Stimulated activated CD8-positive, alpha-beta memory T cell treated with anti-CD3 and anti-CD28 coated beads, Interleukin-15, amount 100 ng/mL, for 4 hours (primary cell): ENCODE measurements at regions not wholly inside any gene's neighbourhood (a gene's known extent, or its start where the extent isn't known, plus 50 kb on each side); places are given as distances from the start of the nearest gene placed in this dataset.
"Not testable (repeated sequence)": the region's sequence is repeated elsewhere in the genome, so short reads cannot be mapped to it uniquely, and the experiment has no call there.

Experiments used
- DNase-seq, 2 donors: peaks; one replicate each; pipeline ENCODE4 v3.0.0-alpha.2; 2020; ENCODE audit warnings: low read depth in 2 of 2

DNA sequence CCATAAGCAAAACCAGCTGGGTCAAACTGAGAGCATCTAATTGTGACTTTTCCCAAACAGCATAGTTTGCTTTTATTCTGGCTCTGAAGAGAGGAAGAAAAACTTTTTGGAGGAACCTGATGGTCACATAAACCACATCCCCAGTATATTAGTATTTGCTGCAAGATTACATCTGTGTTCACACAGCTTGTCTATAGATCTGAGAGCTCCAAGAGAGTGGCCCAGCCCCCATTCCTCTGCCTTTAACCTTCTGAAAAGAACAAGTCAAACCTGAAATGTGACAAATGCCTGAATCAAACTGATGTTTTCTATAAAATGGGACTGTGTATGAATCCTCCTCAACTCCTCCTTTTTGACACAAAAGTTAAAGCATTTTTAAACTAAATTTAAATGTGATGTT, 435.2 kb downstream of the ZNF479 start:
- not testable (repeated sequence) for DNase-seq

- no peak for DNase-seq
Observed at GRCh38 chr7:56686276-56686859, 445.9 kb downstream of the ZNF479 start.

DNA sequence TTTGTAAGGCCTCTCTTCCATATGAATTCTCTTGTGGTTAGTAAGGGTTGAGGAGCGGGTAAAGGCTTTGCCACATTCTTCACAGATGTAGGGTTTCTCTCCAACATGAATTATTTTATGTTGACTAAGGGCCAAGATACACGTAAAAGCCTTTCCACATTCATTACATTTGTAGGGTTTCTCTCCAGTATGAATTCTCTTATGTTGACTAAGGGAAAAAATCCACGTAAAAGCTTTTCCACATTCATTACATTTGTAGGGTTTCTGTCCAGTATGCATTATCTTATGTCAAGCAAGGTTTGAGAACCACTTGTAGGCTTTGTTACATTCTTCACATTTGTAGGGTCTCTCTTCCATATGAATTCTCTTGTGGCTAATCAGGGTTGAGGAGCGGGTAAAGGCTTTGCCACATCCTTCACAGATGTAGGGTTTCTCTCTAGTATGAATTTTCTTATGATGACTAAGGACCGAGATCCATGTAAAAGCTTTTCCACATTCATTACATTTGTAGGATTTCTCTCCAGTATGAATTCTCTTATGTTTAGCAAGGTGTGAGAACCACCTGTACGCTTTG, 493.0 kb downstream of the ZNF479 start:
- DNase-seq = no peak

- DNase-seq = no peak
Observed at GRCh38 chr7:56609852-56610355, 493.7 kb upstream of the NUPR2 start.

- DNase-seq = no peak
Observed at GRCh38 chr7:56605146-56605545, 488.9 kb upstream of the NUPR2 start.

DNA sequence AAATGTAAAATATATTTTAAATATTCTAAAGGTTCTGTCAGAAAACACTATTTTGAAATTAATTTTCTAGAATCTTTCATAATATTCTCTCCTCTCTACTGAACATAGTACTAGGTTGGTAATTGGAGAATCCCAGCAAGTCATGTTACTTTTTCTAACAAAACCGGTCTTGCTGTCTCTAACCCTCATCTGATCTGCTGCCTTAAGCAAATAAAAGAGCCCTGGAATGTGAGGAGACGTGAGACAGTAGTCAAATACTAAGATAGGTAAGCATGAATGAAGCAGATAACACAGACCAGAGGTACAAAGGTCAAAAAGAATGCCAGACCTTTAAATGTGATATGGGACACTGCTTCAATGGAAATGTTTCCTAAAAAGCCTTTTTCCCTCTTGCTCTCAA, 462.4 kb upstream of the NUPR2 start:
- DNase-seq = no peak

DNA sequence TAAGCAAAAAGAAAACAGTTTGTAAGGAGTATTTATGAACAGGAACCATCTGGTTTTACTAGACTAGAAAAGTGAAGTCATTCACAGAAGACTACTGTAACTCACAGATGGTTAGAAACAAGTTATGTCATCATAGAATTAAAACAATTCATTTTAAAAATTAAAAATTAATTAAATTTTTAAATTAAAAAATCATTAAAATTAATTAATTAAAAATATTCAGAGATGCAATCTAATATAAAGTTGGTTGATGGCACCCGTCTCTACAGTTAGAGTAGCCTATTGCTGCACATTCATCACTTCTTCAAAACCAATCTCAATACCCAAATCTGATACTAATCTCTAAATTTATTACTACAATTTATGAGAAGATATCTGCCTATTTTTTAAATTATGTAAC, 454.8 kb upstream of the NUPR2 start:
- no peak for DNase-seq

GRCh38 chr7:56538541-56539429, 422.6 kb upstream of the NUPR2 start:
- DNase-seq = no peak

- DNase-seq = no peak
Observed at GRCh38 chr7:56537952-56538351, 421.7 kb upstream of the NUPR2 start.

GRCh38 chr7:56537477-56537876, 421.3 kb upstream of the NUPR2 start:
- DNase-seq = no peak

- no peak for DNase-seq
Observed at GRCh38 chr7:56495165-56495564, 378.9 kb upstream of the NUPR2 start.

DNA sequence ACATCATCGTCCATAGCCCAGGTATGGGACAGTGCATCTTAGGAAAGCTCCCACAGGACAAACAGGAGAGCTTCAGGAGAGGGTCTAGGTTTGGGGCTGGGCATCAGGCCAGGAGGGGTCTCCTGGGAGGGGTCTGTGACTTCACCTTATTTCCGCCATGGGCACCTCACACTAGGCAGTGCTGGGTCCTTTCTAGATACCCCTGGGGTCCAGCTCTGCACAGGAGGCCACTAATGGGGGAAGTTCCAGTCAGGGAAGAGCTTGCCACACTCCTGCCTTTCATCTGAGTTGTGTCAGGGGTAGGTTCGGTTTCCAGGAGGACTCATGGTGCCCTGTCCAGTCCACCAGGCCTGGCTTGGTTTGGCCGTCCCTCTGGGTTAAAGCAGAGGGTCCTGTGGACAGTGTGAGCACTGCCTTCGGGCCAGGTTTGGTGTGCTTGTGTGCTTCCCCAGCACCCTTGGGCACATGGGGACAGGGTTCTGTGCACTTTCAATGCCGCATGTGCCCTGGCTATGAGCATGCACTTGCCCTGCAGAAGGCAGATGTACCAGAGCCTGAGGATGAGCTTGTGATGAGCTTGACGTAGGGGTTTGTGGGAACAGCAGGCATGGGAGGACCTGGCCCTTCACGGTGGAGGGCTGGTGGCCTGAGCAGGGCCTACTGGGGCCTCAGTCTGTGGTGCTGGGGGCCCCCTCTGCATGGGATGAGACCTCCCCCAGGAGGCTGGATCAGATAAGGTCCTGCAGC, 377.7 kb upstream of the NUPR2 start:
- DNase-seq = no peak

GRCh38 chr7:56493196-56493595, 377.0 kb upstream of the NUPR2 start:
- no peak for DNase-seq

DNA sequence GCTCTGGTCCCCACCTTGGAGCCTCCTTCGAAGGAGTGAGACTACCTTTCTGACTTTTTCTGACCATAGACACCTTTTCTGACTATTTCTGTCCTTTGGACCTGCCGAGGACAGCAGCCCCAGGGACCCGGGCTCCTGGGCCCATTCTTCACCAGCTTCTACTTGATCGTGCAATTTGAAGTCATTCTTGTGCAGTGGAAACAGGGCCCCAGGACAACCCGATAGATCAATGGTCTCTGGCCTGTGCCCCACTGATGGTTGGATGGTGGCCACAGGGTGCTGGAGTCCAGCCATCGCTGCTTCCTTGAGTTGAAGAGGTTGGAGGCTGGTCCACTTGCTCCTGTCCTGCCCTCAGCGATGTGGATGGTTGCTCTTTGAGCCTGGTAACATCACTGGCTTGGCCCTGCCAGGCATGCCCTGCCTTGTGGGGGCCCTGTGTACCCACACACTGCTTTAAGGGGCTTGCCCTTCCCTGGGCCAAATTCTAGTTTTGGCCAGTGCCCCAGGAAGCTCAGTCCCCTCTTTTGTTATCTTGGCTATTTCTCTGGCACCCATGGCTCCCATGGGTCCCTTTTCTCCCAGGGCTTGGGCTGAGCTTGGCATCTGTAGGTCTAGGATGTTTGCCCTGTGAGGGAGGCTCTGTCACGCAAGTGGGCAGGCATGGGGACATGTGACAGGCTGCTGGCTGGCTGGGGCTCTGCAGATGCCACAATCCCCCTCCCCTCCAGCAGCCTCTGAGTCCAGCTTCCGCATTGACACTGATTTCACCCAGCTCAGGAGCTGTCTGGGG, 375.6 kb upstream of the NUPR2 start:
- no peak for DNase-seq

DNA sequence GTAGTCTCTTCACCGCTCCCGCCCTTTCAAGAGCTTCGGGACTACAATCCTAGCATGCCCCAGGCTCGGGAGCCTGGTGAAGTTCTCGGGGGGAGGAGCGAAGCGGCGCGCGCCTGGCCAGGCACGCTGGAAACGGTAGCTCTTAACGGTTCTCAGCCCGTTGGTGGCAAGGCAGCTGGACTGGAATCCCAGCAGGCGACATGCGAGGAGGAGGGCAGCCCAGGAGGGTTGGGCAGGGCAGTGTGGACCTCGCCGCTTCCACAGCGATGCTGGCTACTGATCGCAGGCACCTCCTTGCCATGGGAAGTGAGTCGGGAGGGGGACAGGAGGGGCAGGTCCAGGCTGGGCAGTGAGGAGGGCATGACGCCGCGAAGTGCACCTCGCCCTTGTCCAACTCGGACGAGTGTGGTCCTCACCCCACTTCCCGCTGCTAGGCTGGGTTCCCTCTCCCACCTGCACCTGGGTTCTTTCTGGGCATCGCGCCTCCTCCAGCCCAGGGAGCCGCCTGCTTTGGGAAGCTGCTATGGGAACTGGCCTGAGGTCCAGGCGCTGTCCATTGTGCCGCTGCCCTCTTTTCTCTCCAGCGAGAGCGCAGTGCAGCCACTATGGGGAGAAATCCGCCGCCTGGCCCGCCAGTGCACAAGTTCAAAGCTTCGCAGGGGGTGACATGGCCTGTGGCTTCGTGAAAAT, 367.8 kb upstream of the NUPR2 start:
- no peak for DNase-seq

DNA sequence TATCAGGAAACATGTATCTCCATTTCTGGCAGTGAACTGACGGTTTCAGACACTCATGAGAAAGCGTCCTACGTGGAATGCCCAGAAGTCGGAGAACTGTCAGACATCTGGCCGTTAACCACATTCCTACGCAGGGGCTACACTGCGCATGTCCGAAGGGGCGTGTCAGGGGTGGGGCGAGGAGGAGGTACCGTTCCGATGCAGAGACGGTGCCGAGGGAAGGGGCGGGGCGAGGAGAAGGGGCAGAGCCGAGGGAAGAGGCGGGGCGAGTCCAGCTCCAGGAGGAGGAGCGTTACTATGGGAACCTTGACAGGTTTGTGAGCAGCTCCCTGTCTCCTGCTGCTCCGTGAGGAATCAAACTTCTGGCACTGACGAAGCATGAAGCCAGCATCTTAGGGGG, 366.9 kb upstream of the NUPR2 start:
- DNase-seq = no peak

GRCh38 chr7:56479748-56480147, 363.5 kb upstream of the NUPR2 start:
- no peak for DNase-seq

DNA sequence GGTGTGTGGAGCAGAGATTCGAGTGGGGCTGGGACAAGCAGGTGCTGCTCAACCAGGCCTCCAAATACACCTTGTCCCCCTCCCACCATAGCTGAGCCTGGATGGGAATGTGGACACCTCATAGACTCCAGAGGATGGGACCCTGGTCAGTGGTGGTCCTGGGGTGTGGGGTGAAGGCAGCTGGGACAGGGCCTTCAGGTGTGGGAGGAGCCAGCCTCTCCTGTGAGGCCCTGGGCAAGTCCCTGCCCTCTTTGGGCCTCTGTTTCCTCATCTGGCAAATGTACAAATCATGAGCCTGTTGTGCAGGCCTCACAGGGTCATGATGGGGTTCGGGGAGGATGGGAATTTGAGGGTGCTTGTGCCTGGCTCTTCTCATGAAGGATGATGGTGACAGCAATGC, 362.9 kb upstream of the NUPR2 start:
- no peak for DNase-seq

DNA sequence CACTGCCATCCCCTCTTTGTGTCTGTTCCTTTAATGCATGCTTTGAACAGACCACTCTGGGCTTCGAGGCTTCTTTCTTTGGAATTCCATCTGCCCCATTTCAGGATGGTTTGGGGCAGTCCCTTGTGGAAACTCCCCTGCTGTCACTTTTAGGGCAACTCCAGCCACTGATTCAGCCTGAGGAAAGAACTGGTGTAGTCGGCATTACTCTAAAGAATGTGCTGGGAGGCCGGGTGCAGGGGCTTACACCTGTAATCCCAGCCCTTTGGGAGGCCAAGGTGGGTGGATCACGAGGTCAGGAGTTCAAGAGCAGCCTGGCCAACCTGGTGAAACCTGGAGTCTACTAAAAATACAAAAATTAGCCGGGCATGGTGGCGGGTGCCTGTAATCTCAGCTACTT, 358.1 kb upstream of the NUPR2 start:
- no peak for DNase-seq

GRCh38 chr7:56471811-56472210, 355.6 kb upstream of the NUPR2 start:
- DNase-seq = no peak
